H9 (cell line): ENCODE measurements at regions not wholly inside any gene's neighbourhood (a gene's known extent, or its start where the extent isn't known, plus 50 kb on each side); places are given as distances from the start of the nearest gene placed in this dataset.

Experiments
- DNase-seq: peaks from one replicate; pipeline ENCODE4 v3.0.0-alpha.2; 2017
- H2AFZ ChIP-seq: one replicate; pipeline ENCODE4 v1.6.1; 2013; ENCODE audit warnings: mild to moderate bottlenecking, low read length, control low read depth, moderate library complexity
- H2AK5ac ChIP-seq: 2 replicates; pipeline ENCODE4 v1.6.1; 2013; ENCODE audit warnings: low read length, control low read depth, mixed read lengths; ENCODE audit not compliant: insufficient read length
- H2BK120ac ChIP-seq: one replicate; pipeline ENCODE4 v1.6.1; 2013; ENCODE audit warnings: low read depth, mild to moderate bottlenecking, low read length, control low read depth, inconsistent platforms; ENCODE audit not compliant: poor library complexity, severe bottlenecking
- H2BK12ac ChIP-seq: 2 replicates; pipeline ENCODE4 v1.6.1; 2013; ENCODE audit warnings: low read length, control low read depth, mixed read lengths, low read depth; ENCODE audit not compliant: insufficient read length
- H2BK15ac ChIP-seq: 2 replicates; pipeline ENCODE4 v1.6.1; 2013; ENCODE audit warnings: low read depth, low read length, control low read depth
- H2BK20ac ChIP-seq: one replicate; pipeline ENCODE4 v1.6.1; 2013; ENCODE audit warnings: low read depth, mild to moderate bottlenecking, low read length, control low read depth, inconsistent platforms; ENCODE audit not compliant: poor library complexity, severe bottlenecking
- H2BK5ac ChIP-seq: 2 replicates; pipeline ENCODE4 v1.6.1; 2013; ENCODE audit warnings: low read length, control low read depth, mixed read lengths; ENCODE audit not compliant: insufficient read length
- H3K14ac ChIP-seq: 2 replicates; pipeline ENCODE4 v1.6.1; 2013; ENCODE audit warnings: low read length, control low read depth; ENCODE audit not compliant: insufficient read depth
- H3K18ac ChIP-seq: 2 replicates; pipeline ENCODE4 v1.6.1; 2013; ENCODE audit warnings: low read depth, mild to moderate bottlenecking, mixed read lengths, low read length, control low read depth; ENCODE audit not compliant: insufficient read length
- H3K23ac ChIP-seq: 2 replicates; pipeline ENCODE4 v1.6.1; 2013; ENCODE audit warnings: low read length, control low read depth, mixed read lengths, low read depth; ENCODE audit not compliant: insufficient read length
- H3K23me2 ChIP-seq: 2 replicates; pipeline ENCODE4 v1.6.1; 2013; ENCODE audit warnings: low read depth, mild to moderate bottlenecking, mixed read lengths, low read length, control low read depth; ENCODE audit not compliant: insufficient read length, poor library complexity, severe bottlenecking
- H3K27ac ChIP-seq: 2 replicates; pipeline ENCODE4 v1.5.1; 2013; ENCODE audit warnings: low read length, control low read depth, mixed read lengths, low read depth; ENCODE audit not compliant: insufficient read length
- H3K27me3 ChIP-seq: 2 replicates; pipeline ENCODE4 v1.6.1; 2013; ENCODE audit warnings: low read length, control low read depth, inconsistent platforms; ENCODE audit not compliant: insufficient read depth
- H3K4ac ChIP-seq: 2 replicates; pipeline ENCODE4 v1.6.1; 2013; ENCODE audit warnings: low read depth, mild to moderate bottlenecking, control low read depth, inconsistent platforms, low read length, moderate library complexity
- H3K4me1 ChIP-seq: 2 replicates; pipeline ENCODE4 v1.6.1; 2013; ENCODE audit warnings: low read length, control low read depth, inconsistent platforms; ENCODE audit not compliant: insufficient read depth
- H3K4me2 ChIP-seq: 2 replicates; pipeline ENCODE4 v1.6.1; 2013; ENCODE audit warnings: low read length, control low read depth, mixed read lengths; ENCODE audit not compliant: insufficient read length, insufficient read depth
- H3K56ac ChIP-seq: 2 replicates; pipeline ENCODE4 v1.6.1; 2013; ENCODE audit warnings: low read depth, mild to moderate bottlenecking, mixed read lengths, low read length, control low read depth; ENCODE audit not compliant: insufficient read length
- H3K79me1 ChIP-seq: 2 replicates; pipeline ENCODE4 v1.6.1; 2013; ENCODE audit warnings: low read depth, mild to moderate bottlenecking, moderate library complexity, low read length, control low read depth, inconsistent platforms; ENCODE audit not compliant: insufficient read depth, poor library complexity, severe bottlenecking
- H3K79me2 ChIP-seq: 2 replicates; pipeline ENCODE4 v1.6.1; 2013; ENCODE audit warnings: low read length, control low read depth, inconsistent platforms; ENCODE audit not compliant: insufficient read depth
- H3K9ac ChIP-seq: 2 replicates; pipeline ENCODE4 v1.6.1; 2013; ENCODE audit warnings: low read length, control low read depth, mixed read lengths; ENCODE audit not compliant: insufficient read length; ENCODE audit errors: extremely low read depth
- H3K9me3 ChIP-seq: one replicate; pipeline ENCODE4 v1.6.1; 2013; ENCODE audit warnings: low read depth, low read length, inconsistent platforms; ENCODE audit not compliant: control insufficient read depth
- H3T11ph ChIP-seq: one replicate; pipeline ENCODE4 v1.6.1; 2013; ENCODE audit warnings: mild to moderate bottlenecking, low read length, control low read depth, inconsistent platforms
- H4K20me1 ChIP-seq: one replicate; pipeline ENCODE4 v1.6.1; 2013; ENCODE audit not compliant: control insufficient read depth, insufficient read length, insufficient read depth
- H4K5ac ChIP-seq: 2 replicates; pipeline ENCODE4 v1.6.1; 2013; ENCODE audit warnings: low read depth, mild to moderate bottlenecking, mixed read lengths, low read length, control low read depth; ENCODE audit not compliant: insufficient read length
- H4K8ac ChIP-seq: replicated peaks from 2 replicates; pipeline ENCODE4 v1.6.1; 2013; ENCODE audit warnings: low read length, control low read depth, mixed read lengths, low read depth; ENCODE audit not compliant: insufficient read length
- H4K91ac ChIP-seq: 2 replicates; pipeline ENCODE4 v1.6.1; 2013; ENCODE audit warnings: low read depth, mild to moderate bottlenecking, moderate library complexity, mixed read lengths, low read length, control low read depth; ENCODE audit not compliant: insufficient read length
- H3K27ac Mint-ChIP-seq, 3 experiments: 2 replicates in 2 of 3; 3 replicates in 1 of 3; pipeline ENCODE4 v1.8.0; 2020 to 2021; ENCODE audit warnings: mixed read lengths in 3 of 3, mild to moderate bottlenecking in 1 of 3, moderate library complexity in 1 of 3
- H3K27me3 Mint-ChIP-seq: 2 replicates; pipeline ENCODE4 v1.8.0; 2021; ENCODE audit warnings: low read depth, mild to moderate bottlenecking, moderate library complexity, mixed read lengths
- H3K36me3 Mint-ChIP-seq, 3 experiments: 2 replicates in 2 of 3; 3 replicates in 1 of 3; pipeline ENCODE4 v1.8.0; 2020 to 2021; ENCODE audit warnings: low read depth in 3 of 3, mixed read lengths in 3 of 3; ENCODE audit not compliant: insufficient read depth in 1 of 3
- H3K4me1 Mint-ChIP-seq, 2 experiments: 2 replicates each; pipeline ENCODE4 v1.8.0; 2020; ENCODE audit warnings: mixed read lengths in 2 of 2
- H3K4me3 Mint-ChIP-seq, 2 experiments: 2 replicates in 1 of 2; 3 replicates in 1 of 2; pipeline ENCODE4 v1.8.0; 2020 to 2021; ENCODE audit warnings: mild to moderate bottlenecking in 2 of 2, mixed read lengths in 2 of 2, moderate library complexity in 1 of 2
- H3K9me3 Mint-ChIP-seq, 2 experiments: 2 replicates in 1 of 2; 3 replicates in 1 of 2; pipeline ENCODE4 v1.8.0; 2020; ENCODE audit warnings: mild to moderate bottlenecking in 2 of 2, mixed read lengths in 2 of 2, moderate library complexity in 1 of 2
- WGBS: extraction: QIAGEN DNeasy Blood & Tissue Kit; methylation state at CpG from one replicate; pipeline ENCODE4 v1.1.7; 2013; ENCODE audit warnings: missing lambda C conversion rate, low lambda C conversion rate, mixed read lengths; ENCODE audit not compliant: insufficient read length; ENCODE audit errors: extremely low coverage; 5-methylcytosine and 5-hydroxymethylcytosine counted together
- TF ChIP-seq, protein P1 (sequence below): fragments of 200-600 bp; sonication (generic); conservative IDR thresholded peaks from 3 replicates; pipeline ENCODE4 v1.8.0; 2021; ENCODE audit warnings: antibody characterized with exemption, mild to moderate bottlenecking

DNA sequence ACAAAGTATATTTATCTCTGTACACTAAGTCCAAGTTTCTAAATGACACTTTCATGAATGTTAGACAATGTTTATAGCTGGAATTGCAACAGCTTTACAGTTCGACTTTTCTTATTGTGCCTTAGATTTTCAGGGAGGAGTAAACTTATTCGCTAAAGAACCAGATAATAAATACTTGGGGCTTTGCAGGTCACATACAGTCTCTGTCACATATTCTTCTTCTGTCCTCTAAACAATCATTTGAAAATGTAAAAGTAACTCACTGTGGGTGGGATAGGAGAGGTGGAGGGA, 132.6 kb downstream of the SPRY1 start:
- H2BK12ac ChIP-seq, result no peak overlapping the region
- Mint-ChIP-seq H3K9me3 (peaks cover 5 to 8% of the 10 kb centered on the region in 2 experiments; a peak in 4 of 5 replicates), H3K4me3 (no peak overlapping the region), H3K4me1 (peaks cover 3 to 8% of the 10 kb centered on the region in 2 experiments; a peak in 2 of 4 replicates), H3K36me3 (peaks cover 0 to 7% (median 0%) of the 10 kb centered on the region in 3 experiments; a peak in 3 of 7 replicates), H3K27ac (no peak overlapping the region), H3K27me3 (no peaks in the 10 kb centered on the region)
- no peaks in the 10 kb centered on the region for H3K79me2 ChIP-seq
- no peaks in the 10 kb centered on the region for H4K20me1 ChIP-seq
- no peak overlapping the region for H3K9ac ChIP-seq
- H3K27ac ChIP-seq, result no peak overlapping the region
- no peak overlapping the region for H3K4me2 ChIP-seq
- no peak overlapping the region for H3T11ph ChIP-seq
- H4K5ac ChIP-seq, result no peak overlapping the region
- no peaks in the 10 kb centered on the region for H3K9me3 ChIP-seq
- no peak overlapping the region for H3K56ac ChIP-seq
- H3K18ac ChIP-seq, result no peak overlapping the region
- no peak overlapping the region for H3K23ac ChIP-seq
- H2AK5ac ChIP-seq, result no peak overlapping the region
- H4K8ac ChIP-seq, result no peak overlapping the region
- no peaks in the 10 kb centered on the region for H3K79me1 ChIP-seq
- no peak overlapping the region for H4K91ac ChIP-seq
- TF ChIP-seq, protein P1, sequence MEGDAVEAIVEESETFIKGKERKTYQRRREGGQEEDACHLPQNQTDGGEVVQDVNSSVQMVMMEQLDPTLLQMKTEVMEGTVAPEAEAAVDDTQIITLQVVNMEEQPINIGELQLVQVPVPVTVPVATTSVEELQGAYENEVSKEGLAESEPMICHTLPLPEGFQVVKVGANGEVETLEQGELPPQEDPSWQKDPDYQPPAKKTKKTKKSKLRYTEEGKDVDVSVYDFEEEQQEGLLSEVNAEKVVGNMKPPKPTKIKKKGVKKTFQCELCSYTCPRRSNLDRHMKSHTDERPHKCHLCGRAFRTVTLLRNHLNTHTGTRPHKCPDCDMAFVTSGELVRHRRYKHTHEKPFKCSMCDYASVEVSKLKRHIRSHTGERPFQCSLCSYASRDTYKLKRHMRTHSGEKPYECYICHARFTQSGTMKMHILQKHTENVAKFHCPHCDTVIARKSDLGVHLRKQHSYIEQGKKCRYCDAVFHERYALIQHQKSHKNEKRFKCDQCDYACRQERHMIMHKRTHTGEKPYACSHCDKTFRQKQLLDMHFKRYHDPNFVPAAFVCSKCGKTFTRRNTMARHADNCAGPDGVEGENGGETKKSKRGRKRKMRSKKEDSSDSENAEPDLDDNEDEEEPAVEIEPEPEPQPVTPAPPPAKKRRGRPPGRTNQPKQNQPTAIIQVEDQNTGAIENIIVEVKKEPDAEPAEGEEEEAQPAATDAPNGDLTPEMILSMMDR, result no peak
- no peak overlapping the region for H2BK20ac ChIP-seq
- no peak overlapping the region for H2BK120ac ChIP-seq
- H2BK5ac ChIP-seq, result no peak overlapping the region
- H2AFZ ChIP-seq, result no peak overlapping the region
- no peak overlapping the region for H3K14ac ChIP-seq
- H3K27me3 ChIP-seq, result no peaks in the 10 kb centered on the region
- H3K4ac ChIP-seq, result no peak overlapping the region
- WGBS, result no CpG with 5 or more reads among the region's 2 CpGs
- no peak overlapping the region for H2BK15ac ChIP-seq
- no peak for DNase-seq
- no peaks in the 10 kb centered on the region for H3K4me1 ChIP-seq
- H3K23me2 ChIP-seq, result no peaks in the 10 kb centered on the region
